ENCODE measurements at regions not wholly inside any gene's neighbourhood (a gene's known extent, or its start where the extent isn't known, plus 50 kb on each side); places are given as distances from the start of the nearest gene placed in this dataset.

DNA sequence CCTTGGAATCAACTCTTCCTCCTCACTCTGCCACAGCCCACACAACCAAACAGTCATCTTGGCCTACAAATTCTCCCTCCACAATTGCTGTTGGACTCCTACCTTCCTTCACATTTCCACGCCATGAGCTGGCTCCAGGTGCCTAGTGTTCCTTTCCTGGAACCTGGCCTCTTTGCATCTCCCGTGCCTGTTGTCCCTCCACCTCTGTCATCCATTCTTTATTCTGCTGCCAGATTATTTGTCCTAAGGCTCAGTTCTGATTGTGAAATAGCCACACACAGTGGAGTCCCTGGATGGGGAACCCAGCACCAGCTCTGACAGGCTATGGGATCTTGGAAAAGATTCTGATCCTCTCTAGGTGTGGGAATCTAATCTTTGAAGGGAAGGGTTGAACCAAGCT, 109.1 kb upstream of the ANKH start:
- Mint-ChIP-seq H3K27me3 (peaks cover 10% of the 10 kb centered on the region), H3K36me3 (ENCODE audit: low read depth) (no peaks in the 10 kb centered on the region), H3K9me3 (peaks cover 7% of the 10 kb centered on the region), H3K4me1 (ENCODE audit: low read depth) (peaks cover 26% of the 10 kb centered on the region), H3K4me3 (no peak overlapping the region), H3K27ac (no peak overlapping the region)
- intact Hi-C loops (cut with micrococcal nuclease) = no loop called here

DNA sequence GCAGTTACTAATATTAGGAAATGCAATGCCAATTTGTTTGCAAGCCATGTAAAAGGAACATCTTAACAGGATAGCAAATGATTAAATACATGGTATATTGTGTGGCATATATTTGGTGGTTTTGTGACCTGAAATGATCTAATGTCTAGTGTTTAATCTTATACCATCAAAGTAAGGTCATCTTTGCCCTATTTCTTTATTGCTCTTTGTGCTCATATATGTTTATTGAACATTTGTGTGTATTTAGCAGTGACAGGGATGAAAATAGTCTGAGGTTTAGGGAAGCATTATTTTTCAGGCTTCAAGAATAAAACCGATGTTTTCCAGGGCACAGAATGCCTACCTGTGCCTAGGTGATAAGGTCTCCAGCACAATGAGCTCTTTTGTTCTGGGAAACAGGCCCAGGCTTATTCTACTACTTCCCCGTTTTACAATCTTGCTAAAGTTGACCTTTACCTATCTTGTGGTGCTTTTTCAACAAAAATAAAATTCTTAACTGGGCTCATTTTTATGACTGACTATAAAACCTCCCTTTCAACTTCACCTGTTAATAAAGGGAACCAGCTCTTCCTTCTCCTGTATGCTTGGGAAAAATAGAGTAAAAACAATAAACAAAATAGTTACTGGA, 105.6 kb upstream of the ANKH start:
- peaks cover 17% of the 10 kb centered on the region for H3K4me1 Mint-ChIP-seq (ENCODE audit: low read depth)
- intact Hi-C loops (cut with micrococcal nuclease) = no loop called here
- no peaks in the 10 kb centered on the region for H3K36me3 Mint-ChIP-seq (ENCODE audit: low read depth)
- H3K27ac Mint-ChIP-seq = no peak overlapping the region
- peaks cover 6% of the 10 kb centered on the region for H3K27me3 Mint-ChIP-seq
- peaks cover 7% of the 10 kb centered on the region for H3K9me3 Mint-ChIP-seq
- H3K4me3 Mint-ChIP-seq = no peak overlapping the region

DNA sequence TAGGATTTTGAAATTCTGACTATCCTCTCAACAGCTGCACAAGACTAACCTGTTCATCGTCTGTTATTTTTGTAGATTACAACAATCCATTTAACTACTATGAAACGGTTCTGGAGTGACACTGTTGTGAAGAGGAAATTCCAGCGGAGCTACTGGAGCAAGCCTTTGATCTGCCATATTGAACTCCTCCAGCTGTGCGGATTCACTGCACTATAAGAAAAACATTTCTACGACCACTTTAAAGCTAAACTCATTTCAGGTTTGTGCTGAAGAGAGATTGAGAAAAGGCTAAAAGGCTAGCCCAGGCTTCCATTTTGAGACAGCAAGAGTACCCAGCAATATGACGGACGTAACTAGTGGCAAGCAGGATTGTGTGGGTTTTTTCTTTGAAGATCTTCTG, 104.9 kb upstream of the ANKH start:
- Mint-ChIP-seq H3K27ac (no peak overlapping the region), H3K4me1 (ENCODE audit: low read depth) (peaks cover 16% of the 10 kb centered on the region), H3K9me3 (peaks cover 3% of the 10 kb centered on the region), H3K4me3 (no peak overlapping the region), H3K27me3 (peaks cover 6% of the 10 kb centered on the region), H3K36me3 (ENCODE audit: low read depth) (no peaks in the 10 kb centered on the region)
- intact Hi-C loops (cut with micrococcal nuclease) = no loop called here

DNA sequence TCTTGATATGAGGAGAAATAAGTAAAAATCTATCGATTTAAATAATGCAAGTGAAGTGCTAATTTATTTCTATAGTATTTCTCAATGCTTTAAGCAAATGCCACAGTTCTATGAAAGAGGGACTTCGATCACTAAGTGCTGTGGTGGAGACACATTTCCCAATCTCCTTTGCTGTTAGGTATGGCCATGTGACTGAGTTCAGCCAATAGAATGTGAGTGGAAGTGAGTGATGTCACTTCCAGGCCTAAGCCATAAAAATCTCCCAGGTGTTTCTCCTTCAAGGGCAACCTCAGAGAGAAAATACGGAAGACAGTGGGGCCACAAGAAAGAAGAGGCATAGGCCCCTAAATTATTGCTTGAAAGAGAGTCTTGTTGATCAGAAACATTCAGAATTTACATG, 100.3 kb upstream of the ANKH start:
- Mint-ChIP-seq H3K9me3 (no peaks in the 10 kb centered on the region), H3K4me3 (no peak overlapping the region), H3K27me3 (peaks cover 3% of the 10 kb centered on the region), H3K4me1 (ENCODE audit: low read depth) (no peaks in the 10 kb centered on the region), H3K36me3 (ENCODE audit: low read depth) (no peaks in the 10 kb centered on the region), H3K27ac (no peak overlapping the region)
- intact Hi-C loops (cut with micrococcal nuclease) = no loop called here

DNA sequence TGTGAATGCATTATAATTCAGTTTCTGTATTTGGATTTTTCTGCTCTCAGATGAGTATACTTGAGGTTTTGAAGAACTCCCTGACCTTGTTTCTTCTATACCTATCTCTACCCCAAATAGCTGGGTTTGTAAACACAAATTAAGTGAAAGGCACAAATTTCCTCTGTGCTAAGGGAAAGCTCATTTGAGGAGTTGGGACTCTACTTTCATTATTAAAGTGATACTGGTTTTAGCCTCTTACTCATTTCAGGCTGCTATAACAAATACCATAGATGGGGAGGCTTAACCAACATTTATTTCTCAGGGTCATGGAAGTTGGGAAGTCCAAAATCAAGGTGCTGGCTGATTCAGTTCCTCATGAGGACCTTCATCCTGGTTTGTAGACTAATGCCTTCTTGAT, 97.2 kb upstream of the ANKH start:
- Mint-ChIP-seq H3K27ac (no peak overlapping the region), H3K9me3 (no peaks in the 10 kb centered on the region), H3K36me3 (ENCODE audit: low read depth) (no peaks in the 10 kb centered on the region), H3K4me1 (ENCODE audit: low read depth) (peaks cover 4% of the 10 kb centered on the region), H3K27me3 (peaks cover 5% of the 10 kb centered on the region), H3K4me3 (no peak overlapping the region)
- intact Hi-C loops (cut with micrococcal nuclease) = no loop called here

DNA sequence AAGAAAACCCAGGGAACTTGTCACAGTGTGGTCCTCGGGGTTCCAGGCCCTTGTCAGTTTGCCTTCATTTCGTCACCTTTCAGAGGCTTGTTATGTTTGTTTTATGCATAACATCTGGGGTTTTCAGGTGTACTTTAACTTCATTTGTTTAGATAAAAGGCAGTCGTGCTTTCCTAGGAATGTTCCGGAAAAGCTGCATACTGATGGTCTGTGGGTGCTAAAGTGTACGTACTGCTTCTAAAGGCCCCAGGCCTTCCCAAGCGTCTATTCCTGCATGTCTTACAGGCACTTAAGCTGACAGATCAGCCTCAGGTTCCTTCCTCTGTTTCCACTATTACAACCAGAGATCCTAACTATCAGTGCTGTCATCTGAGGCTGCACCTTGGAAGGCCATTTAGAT, 95.6 kb upstream of the ANKH start:
- intact Hi-C loops (cut with micrococcal nuclease) = no loop called here
- peaks cover 15% of the 10 kb centered on the region for H3K4me1 Mint-ChIP-seq (ENCODE audit: low read depth)
- H3K9me3 Mint-ChIP-seq = no peaks in the 10 kb centered on the region
- peaks cover 5% of the 10 kb centered on the region for H3K27me3 Mint-ChIP-seq
- no peak overlapping the region for H3K27ac Mint-ChIP-seq
- no peak overlapping the region for H3K4me3 Mint-ChIP-seq
- H3K36me3 Mint-ChIP-seq (ENCODE audit: low read depth) = no peaks in the 10 kb centered on the region

DNA sequence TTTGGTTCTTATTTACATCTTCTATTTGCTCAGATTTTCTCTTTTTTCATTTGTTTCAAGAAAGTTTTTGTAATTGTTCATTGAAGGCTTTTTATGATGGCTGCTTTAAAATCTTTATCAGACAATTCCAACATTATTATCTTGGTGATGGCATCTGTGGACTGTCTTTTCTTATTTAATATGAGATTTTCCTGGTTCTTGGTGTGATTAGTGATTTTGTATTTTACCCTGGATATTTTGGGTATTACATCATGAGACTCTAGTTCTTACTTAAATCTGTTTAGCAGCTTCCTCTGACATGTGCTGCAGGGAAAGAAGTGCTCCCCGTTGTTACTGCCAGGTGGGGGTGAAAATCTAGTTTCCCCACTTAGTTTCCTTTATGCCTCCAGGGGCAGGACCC, 94.2 kb upstream of the ANKH start:
- Mint-ChIP-seq H3K4me1 (ENCODE audit: low read depth) (peaks cover 15% of the 10 kb centered on the region), H3K27me3 (peaks cover 5% of the 10 kb centered on the region), H3K27ac (no peak overlapping the region), H3K9me3 (no peaks in the 10 kb centered on the region), H3K4me3 (no peak overlapping the region), H3K36me3 (ENCODE audit: low read depth) (no peaks in the 10 kb centered on the region)
- intact Hi-C loops (cut with micrococcal nuclease) = no loop called here

DNA sequence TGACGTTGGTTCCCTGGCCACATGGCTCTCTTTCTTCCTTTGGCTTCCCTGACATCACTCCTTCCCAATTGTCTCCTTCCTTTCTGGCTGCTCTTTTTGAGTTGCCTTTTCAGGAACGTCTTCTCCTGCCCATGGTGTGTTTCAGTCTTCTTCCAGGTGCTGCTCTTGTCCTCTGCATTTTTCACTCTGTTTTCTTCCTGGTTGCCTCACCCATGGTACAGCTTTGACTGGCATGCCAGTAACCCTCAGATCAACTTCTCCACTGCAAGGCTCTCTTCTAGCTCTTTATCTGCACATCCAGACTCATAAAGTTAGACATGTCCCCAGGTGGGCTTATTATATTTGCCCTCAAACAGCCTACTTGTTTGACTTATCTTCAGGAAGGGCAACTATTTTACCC, 91.0 kb upstream of the ANKH start:
- intact Hi-C loops (cut with micrococcal nuclease) = no loop called here
- Mint-ChIP-seq H3K9me3 (no peaks in the 10 kb centered on the region), H3K4me1 (ENCODE audit: low read depth) (peaks cover 24% of the 10 kb centered on the region), H3K27me3 (peaks cover 7% of the 10 kb centered on the region), H3K27ac (no peak overlapping the region), H3K4me3 (no peak overlapping the region), H3K36me3 (ENCODE audit: low read depth) (no peaks in the 10 kb centered on the region)

DNA sequence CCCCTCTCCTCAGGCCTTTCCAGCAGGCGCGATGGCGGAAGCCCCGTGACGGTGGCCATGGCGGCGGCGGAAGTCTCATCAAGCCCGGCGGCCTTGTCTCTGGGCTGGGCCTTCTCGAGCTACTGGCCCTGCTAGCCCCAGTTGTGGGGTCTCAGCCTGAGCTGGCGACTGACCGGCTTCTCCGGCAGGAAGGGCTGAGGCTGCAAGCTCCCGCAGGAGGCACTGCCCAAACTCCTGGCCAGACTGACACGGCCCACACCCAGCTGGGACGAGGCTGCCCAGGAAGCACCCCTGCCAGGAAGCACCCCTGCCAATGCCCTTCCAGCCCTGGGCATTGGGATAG, 88.5 kb upstream of the ANKH start:
- H3K4me3 Mint-ChIP-seq = no peak overlapping the region
- H3K27ac Mint-ChIP-seq = peak overlapping the region; percentile 64
- peaks cover 33% of the 10 kb centered on the region for H3K4me1 Mint-ChIP-seq (ENCODE audit: low read depth)
- H3K36me3 Mint-ChIP-seq (ENCODE audit: low read depth) = no peaks in the 10 kb centered on the region
- H3K27me3 Mint-ChIP-seq = peaks cover 5% of the 10 kb centered on the region
- H3K9me3 Mint-ChIP-seq = no peaks in the 10 kb centered on the region
- intact Hi-C loops (cut with micrococcal nuclease) = no loop called here

DNA sequence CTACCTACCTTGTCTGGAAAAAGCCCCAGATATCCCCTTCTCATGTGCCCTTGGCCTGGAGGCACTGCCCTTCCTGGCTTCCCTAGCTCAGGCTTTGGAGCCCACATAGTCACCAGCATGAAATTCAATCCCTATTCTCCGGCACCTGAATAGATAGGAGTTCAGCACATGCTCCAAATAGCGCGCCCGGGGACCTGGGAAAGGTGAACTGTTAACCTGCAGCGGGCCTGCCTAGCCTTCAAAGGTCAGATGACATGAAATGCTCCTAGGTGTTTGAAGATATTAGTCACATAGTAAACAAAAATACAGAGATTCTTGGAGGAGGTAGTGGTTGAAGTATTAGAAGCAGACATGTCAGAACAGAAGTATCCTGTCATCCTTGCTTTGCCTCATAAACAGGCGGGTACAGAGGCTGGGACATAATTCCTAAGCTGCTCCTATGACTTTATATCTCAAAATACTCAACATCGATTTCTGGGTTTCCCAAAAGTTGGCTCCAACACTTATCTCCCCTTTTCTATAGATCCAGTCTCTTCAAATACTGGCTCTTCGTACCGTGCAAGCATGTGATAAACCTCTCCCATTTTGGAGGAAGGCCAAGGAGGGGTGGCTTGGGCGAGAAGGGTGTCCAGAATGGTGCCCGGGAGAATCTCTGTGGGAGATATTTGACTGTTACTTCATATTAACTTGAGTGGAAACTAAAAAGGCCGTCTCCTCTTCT, 88.0 kb upstream of the ANKH start:
- Mint-ChIP-seq H3K4me1 (ENCODE audit: low read depth) (peaks cover 32% of the 10 kb centered on the region), H3K27me3 (peaks cover 5% of the 10 kb centered on the region), H3K9me3 (no peaks in the 10 kb centered on the region), H3K4me3 (no peak overlapping the region), H3K27ac (peak overlapping the region; percentile 64), H3K36me3 (ENCODE audit: low read depth) (no peaks in the 10 kb centered on the region)
- intact Hi-C loops (cut with micrococcal nuclease) = no loop called here

DNA sequence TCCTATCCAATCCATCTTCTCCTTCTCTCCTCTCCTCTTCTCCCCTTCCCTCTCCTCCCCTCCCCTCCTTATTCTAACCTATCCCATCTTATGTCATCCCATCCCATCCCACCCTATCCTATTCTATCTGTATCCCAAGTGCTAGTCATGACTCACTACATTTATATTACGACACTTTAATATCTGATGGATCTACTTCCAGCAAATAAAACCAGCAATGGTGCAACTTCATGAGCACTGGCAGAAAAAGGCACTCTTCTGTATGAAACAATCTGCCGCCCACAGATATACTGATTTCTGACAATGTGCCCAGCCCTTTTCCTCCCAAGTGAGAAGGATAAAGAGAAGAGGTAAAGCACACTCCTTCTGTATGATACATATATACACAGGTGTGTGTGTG, 86.6 kb upstream of the ANKH start:
- intact Hi-C loops (cut with micrococcal nuclease) = no loop called here
- Mint-ChIP-seq H3K36me3 (ENCODE audit: low read depth) (no peaks in the 10 kb centered on the region), H3K27me3 (peaks cover 5% of the 10 kb centered on the region), H3K27ac (peak overlapping the region; percentile 56), H3K4me1 (ENCODE audit: low read depth) (peaks cover 27% of the 10 kb centered on the region), H3K4me3 (no peak overlapping the region), H3K9me3 (no peaks in the 10 kb centered on the region)

DNA sequence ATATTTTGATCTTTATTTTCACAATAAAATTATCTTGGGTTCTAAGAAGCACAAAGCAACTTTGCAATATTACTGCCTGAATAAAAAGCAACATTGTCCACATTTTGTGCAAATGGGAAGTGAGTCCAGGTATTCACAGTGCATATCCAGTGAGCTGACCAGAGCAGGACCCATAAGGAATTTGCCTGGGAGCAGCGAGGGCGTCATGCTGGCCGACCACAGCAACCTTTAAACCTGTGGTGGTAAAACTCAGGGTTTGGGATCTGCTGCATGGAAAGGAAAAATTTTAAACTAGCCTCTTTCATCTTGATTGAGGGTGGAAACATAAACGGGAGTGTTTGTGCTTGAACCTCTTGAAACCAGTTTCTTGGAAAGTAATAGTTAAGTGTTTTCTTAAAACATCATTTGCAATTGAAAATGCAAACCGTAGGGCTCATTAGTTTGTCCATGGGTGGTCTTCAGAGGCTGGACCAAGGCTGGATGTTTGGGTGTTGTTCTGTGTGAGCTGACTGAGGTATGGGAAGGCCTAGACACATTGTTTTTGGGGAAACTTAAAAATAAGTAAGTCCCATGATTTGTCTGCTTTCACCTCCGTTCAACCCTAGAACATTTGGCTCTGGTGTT, 85.0 kb upstream of the ANKH start:
- peaks cover 5% of the 10 kb centered on the region for H3K27me3 Mint-ChIP-seq
- no peak overlapping the region for H3K27ac Mint-ChIP-seq
- H3K4me1 Mint-ChIP-seq (ENCODE audit: low read depth) = peaks cover 18% of the 10 kb centered on the region
- H3K9me3 Mint-ChIP-seq = no peaks in the 10 kb centered on the region
- intact Hi-C loops (cut with micrococcal nuclease) = loop anchor here (1.0 kb wide), 1 partner anchor 47 kb away; no protein-coding TSS in a partner anchor
- H3K36me3 Mint-ChIP-seq (ENCODE audit: low read depth) = no peaks in the 10 kb centered on the region
- H3K4me3 Mint-ChIP-seq = no peak overlapping the region

DNA sequence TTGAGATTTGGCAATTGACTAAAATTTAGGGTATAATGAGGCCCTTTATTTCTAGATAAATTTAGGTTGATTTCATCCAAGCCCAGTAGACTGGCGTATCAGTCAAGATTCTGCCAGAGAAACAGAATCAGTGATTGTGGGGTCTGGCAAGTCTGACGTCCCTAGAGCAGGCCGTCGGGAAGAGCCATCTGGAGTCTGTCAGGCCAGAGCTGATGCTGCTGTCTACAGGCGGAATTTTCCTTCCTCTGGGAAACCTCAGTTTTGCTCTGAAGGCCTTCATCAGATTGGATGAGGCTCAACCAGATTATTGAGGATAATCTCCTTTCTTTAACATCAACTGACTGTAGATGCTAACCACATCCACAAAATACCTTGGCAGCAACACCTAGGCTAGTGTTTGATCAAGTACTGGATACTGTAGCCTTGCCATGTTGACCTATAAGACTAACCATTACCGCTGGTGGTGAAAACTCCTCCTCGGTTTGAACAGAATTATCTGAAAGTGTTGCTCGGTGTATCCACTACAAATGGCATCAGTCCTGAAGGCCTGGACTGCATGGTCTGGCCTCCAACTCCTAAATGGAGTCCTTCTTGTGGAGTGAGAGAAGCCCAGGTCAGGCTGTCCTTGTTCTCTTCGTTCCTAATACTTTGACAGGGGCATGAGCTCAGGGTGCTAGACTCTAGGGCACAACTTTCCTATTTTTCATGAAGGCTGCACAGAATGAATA, 83.2 kb upstream of the ANKH start:
- Mint-ChIP-seq H3K4me3 (no peak overlapping the region), H3K4me1 (ENCODE audit: low read depth) (peaks cover 23% of the 10 kb centered on the region)
- intact Hi-C loops (cut with micrococcal nuclease) = no loop called here

DNA sequence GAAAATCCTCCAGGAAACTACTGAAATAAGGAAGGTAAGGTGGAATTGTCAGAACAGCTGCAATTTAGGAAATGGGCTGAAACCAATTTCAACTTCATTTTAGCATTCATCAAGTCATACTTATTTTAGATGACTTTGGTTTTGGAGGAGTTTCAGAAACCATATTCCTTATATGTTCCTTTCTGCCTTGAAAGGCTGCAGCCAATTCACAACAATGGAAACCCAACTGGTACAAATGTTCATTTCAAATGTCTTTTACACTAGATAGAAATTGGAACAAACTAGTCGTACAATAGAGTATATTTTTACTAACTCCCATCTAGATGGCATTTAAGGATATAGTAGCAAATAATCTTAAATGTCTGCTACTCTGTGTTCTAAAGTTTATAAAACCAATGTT, 82.6 kb upstream of the ANKH start:
- H3K36me3 Mint-ChIP-seq (ENCODE audit: low read depth) = no peaks in the 10 kb centered on the region
- H3K27me3 Mint-ChIP-seq = peaks cover 4% of the 10 kb centered on the region
- no peak overlapping the region for H3K4me3 Mint-ChIP-seq
- H3K27ac Mint-ChIP-seq = no peak overlapping the region
- no peaks in the 10 kb centered on the region for H3K9me3 Mint-ChIP-seq
- H3K4me1 Mint-ChIP-seq (ENCODE audit: low read depth) = peaks cover 23% of the 10 kb centered on the region
- intact Hi-C loops (cut with micrococcal nuclease) = no loop called here

More for the DNA sequence above, 83.2 kb upstream of the ANKH start:
- no peaks in the 10 kb centered on the region for H3K9me3 Mint-ChIP-seq
- H3K27me3 Mint-ChIP-seq = peaks cover 5% of the 10 kb centered on the region
- no peak overlapping the region for H3K27ac Mint-ChIP-seq
- no peaks in the 10 kb centered on the region for H3K36me3 Mint-ChIP-seq (ENCODE audit: low read depth)
